Osteocyte (in vitro differentiated cells): ENCODE measurements at regions not wholly inside any gene's neighbourhood (a gene's known extent, or its start where the extent isn't known, plus 50 kb on each side); places are given as distances from the start of the nearest gene placed in this dataset.

ENCODE experiments used
- DNase-seq: peaks from one replicate; pipeline ENCODE4 v3.0.0; 2021; ENCODE audit warnings: mixed read lengths; ENCODE audit not compliant: unreplicated experiment; ENCODE audit errors: extremely low spot score
- H3K27ac Mint-ChIP-seq: one replicate; pipeline ENCODE4 v1.8.0; 2021; ENCODE audit warnings: mild to moderate bottlenecking, mixed read lengths; ENCODE audit not compliant: unreplicated experiment
- H3K27me3 Mint-ChIP-seq: one replicate; pipeline ENCODE4 v1.8.0; 2021; ENCODE audit warnings: mixed read lengths; ENCODE audit not compliant: unreplicated experiment
- H3K36me3 Mint-ChIP-seq: one replicate; pipeline ENCODE4 v1.8.0; 2021; ENCODE audit warnings: mixed read lengths; ENCODE audit not compliant: unreplicated experiment
- H3K4me1 Mint-ChIP-seq: one replicate; pipeline ENCODE4 v1.8.0; 2021; ENCODE audit warnings: mixed read lengths; ENCODE audit not compliant: unreplicated experiment
- H3K4me3 Mint-ChIP-seq: one replicate; pipeline ENCODE4 v1.8.0; 2021; ENCODE audit warnings: mild to moderate bottlenecking, moderate library complexity, mixed read lengths; ENCODE audit not compliant: unreplicated experiment
- H3K9me3 Mint-ChIP-seq: one replicate; pipeline ENCODE4 v1.8.0; 2021; ENCODE audit warnings: mixed read lengths; ENCODE audit not compliant: unreplicated experiment
- TF ChIP-seq, protein P1 (sequence below): fragments of 200-600 bp; sonication (generic); IDR thresholded peaks from 2 replicates; pipeline ENCODE4 v1.5.0; 2021; ENCODE audit warnings: antibody characterized with exemption, mild to moderate bottlenecking, moderate library complexity

DNA sequence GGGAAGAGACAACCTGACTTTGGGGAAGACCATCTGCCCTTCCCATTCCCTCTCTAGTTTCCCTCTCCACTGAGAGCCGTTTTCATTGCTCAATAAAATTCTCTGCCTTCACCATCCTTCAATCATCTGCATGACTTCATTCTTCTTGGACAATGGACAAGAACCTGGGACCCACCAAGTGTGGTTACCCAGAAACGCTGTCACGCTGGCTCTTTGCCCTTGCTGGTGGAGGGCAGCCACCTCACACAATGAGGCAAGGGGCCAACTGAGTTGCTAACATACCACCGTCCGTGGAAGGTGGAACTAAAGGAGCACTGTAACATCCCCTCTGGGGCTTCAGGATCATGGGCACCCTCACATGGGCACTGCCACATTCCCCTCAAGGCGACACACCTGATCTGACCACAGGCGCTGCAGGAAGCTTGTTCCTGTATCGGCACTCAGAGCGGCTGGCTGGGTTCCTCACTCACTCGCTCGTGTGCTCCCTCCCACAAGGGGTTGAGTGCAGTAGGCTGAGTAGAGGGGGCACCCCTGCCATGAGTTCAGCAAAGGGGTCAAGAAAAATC lies 652.4 kb downstream of the PLPP3 start:
- no peak overlapping the region for H3K27ac Mint-ChIP-seq
- H3K27me3 Mint-ChIP-seq = no peaks in the 10 kb centered on the region
- peaks cover 11% of the 10 kb centered on the region for H3K4me1 Mint-ChIP-seq
- H3K9me3 Mint-ChIP-seq = peaks cover 4% of the 10 kb centered on the region
- peaks cover 2% of the 10 kb centered on the region for H3K36me3 Mint-ChIP-seq
- no peak for DNase-seq
- TF ChIP-seq, protein P1, sequence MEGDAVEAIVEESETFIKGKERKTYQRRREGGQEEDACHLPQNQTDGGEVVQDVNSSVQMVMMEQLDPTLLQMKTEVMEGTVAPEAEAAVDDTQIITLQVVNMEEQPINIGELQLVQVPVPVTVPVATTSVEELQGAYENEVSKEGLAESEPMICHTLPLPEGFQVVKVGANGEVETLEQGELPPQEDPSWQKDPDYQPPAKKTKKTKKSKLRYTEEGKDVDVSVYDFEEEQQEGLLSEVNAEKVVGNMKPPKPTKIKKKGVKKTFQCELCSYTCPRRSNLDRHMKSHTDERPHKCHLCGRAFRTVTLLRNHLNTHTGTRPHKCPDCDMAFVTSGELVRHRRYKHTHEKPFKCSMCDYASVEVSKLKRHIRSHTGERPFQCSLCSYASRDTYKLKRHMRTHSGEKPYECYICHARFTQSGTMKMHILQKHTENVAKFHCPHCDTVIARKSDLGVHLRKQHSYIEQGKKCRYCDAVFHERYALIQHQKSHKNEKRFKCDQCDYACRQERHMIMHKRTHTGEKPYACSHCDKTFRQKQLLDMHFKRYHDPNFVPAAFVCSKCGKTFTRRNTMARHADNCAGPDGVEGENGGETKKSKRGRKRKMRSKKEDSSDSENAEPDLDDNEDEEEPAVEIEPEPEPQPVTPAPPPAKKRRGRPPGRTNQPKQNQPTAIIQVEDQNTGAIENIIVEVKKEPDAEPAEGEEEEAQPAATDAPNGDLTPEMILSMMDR = no peak
- H3K4me3 Mint-ChIP-seq = no peak overlapping the region

DNA sequence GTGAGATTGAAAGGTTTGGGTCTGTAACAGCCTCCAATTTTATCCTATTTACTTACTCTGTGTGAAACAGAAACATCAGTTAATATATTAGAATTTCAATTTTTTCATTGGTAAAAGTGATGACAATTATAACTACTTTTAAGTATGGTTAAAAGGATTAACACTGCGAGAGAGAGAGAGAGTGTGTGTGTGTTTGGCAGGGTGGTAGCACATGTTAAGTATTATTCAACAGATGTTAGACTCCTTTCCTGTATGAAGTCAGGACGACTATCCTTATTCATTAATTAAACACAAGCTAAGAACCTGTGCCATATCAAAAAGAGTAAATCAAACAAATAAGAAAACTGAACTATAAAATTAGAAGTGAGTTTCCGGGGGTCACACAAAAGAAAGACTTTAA lies 662.5 kb downstream of the PLPP3 start:
- Mint-ChIP-seq H3K36me3 (no peaks in the 10 kb centered on the region), H3K4me1 (peaks cover 34% of the 10 kb centered on the region), H3K27ac (peak overlapping the region; percentile 91), H3K27me3 (no peaks in the 10 kb centered on the region), H3K4me3 (no peak overlapping the region), H3K9me3 (no peaks in the 10 kb centered on the region)
- no peak for DNase-seq
- TF ChIP-seq, protein P1 = no peak

DNA sequence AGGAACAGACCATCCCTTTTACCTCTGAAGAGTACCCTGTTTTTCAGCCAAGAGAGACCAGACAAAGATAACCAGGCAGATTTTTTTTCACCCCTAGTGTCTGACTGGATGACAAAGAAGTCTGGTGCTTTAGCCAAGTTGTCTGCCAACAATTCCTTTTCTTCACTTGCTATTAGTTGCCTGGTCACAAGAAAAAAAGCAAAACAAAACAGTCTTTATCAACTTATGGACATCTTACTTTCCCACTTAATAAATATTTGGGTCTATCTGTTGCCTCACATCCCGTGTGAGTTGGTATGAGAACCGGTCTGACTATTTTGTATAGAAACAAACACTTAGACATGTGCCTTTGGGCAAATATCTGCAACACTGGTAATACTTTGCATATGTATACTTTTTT lies 662.9 kb downstream of the PLPP3 start:
- TF ChIP-seq, protein P1 = no peak
- H3K27me3 Mint-ChIP-seq = no peaks in the 10 kb centered on the region
- no peaks in the 10 kb centered on the region for H3K36me3 Mint-ChIP-seq
- no peak for DNase-seq
- H3K4me3 Mint-ChIP-seq = no peak overlapping the region
- no peaks in the 10 kb centered on the region for H3K9me3 Mint-ChIP-seq
- H3K27ac Mint-ChIP-seq = peak overlapping the region; percentile 91
- peaks cover 34% of the 10 kb centered on the region for H3K4me1 Mint-ChIP-seq

DNA sequence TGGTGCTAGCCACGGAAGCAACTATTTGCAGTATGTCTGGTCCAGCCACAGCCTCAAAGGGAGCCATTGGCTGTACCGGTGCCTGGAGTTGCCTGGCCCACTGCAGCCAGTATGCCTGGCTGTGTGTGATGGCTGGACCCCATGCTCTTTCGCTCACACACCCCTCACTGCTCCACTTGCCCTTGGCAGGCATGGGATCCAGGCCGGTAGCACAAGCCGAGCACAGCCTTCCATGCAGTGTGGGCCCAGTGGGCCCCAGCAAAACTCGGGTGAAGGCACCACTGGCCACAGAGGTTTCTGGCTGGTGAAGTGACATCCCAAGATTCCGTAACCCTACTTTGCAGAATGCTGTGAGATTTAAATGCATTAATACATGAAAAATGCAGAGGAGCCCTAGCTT lies 665.8 kb downstream of the PLPP3 start:
- H3K27ac Mint-ChIP-seq = no peak overlapping the region
- no peaks in the 10 kb centered on the region for H3K27me3 Mint-ChIP-seq
- H3K4me1 Mint-ChIP-seq = peaks cover 28% of the 10 kb centered on the region
- no peaks in the 10 kb centered on the region for H3K36me3 Mint-ChIP-seq
- no peaks in the 10 kb centered on the region for H3K9me3 Mint-ChIP-seq
- no peak overlapping the region for H3K4me3 Mint-ChIP-seq
- TF ChIP-seq, protein P1 = no peak
- no peak for DNase-seq

DNA sequence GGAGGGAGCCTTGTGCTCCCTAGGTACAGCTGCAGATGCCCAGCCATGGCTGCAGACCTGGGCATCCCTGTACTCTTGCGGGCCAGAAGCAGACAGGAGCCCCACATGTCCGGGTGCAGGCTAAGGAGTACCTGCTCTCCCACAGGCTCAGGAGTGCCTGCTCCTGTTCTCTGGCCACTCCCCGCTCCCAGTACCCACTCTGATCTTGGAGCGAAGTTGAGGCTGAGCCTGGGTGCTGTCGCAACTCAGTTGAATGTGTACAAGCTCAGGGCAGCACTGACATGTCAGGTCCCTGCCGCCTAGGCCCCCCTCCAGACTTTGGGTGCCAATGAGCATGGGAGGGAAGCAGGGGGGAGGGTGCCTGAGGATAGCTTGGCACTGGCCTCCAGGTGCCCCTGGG lies 666.9 kb downstream of the PLPP3 start:
- H3K9me3 Mint-ChIP-seq = no peaks in the 10 kb centered on the region
- no peaks in the 10 kb centered on the region for H3K36me3 Mint-ChIP-seq
- H3K27ac Mint-ChIP-seq = no peak overlapping the region
- H3K4me1 Mint-ChIP-seq = peaks cover 20% of the 10 kb centered on the region
- DNase-seq = no peak
- H3K27me3 Mint-ChIP-seq = no peaks in the 10 kb centered on the region
- TF ChIP-seq, protein P1 = no peak
- no peak overlapping the region for H3K4me3 Mint-ChIP-seq
